ENCODE measurements at regions not wholly inside any gene's neighbourhood (a gene's known extent, or its start where the extent isn't known, plus 50 kb on each side); places are given as distances from the start of the nearest gene placed in this dataset.
A peak's percentile ranks its signal among the peaks of the same experiment; 100 is the strongest.

- no peak for DNase-seq
Observed at GRCh38 chr7:125547505-125547904, 617.9 kb upstream of the POT1 start.

- DNase-seq, result no peak
Observed at GRCh38 chr7:125530553-125530952, 600.9 kb upstream of the POT1 start.

DNA sequence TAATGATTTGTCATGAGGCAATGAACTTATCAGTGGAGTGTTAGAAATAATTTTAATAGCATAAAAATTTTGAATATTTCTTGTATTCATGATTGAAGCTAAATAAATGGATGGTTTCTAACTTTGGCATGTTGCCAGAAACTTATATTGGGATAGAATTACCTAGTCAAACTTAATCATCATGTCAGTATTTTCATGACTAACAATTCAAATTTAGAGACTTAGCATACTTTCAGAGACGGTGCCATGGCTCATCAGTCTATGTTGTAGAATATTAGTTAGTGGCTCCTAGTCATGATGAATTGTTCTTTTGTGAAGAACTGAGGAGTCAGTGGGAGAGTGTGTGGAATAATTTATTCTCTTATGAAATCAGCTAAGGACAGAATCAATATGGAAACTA lies 599.6 kb upstream of the POT1 start:
- DNase-seq, result no peak

DNA sequence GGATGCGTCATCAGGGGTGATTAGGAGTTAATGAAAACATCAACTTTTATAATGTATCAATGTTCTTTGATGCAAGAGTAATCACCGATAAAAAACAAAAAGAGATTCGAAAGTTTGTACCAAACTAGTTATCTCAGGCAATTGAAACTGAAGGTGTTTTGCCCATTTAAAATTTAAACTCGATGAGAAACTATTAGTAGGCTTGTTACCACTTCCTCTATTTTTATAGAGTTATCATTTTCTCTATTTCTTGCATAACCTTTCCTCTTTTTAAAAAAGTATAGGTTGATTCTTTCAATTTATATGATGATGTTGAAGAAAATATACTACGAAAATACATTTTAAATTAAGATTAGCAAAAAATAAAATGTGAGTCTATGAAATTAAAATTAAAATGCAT lies 597.3 kb upstream of the POT1 start:
- DNase-seq, result no peak

DNA sequence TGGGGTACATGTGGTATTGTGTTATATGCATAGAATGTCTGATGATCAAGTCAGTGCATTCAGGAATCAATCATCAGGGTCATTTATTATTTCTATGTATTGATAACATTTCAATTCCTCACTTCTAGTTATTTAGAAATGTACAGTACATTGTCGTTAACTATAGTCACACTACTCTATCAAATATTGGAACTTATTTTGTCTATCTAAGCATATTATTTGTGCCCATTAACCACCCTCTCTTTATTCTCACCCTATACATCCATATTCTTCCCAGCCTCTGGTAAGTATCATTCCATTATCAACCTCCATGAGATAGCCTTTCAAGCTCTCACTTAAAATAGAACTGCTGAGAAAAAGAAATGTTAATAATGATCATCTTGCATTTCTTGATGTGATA lies 596.5 kb upstream of the POT1 start:
- DNase-seq, result no peak

GRCh38 chr7:125516194-125516593 lies 586.6 kb upstream of the POT1 start:
- peak; percentile 59 for DNase-seq

DNA sequence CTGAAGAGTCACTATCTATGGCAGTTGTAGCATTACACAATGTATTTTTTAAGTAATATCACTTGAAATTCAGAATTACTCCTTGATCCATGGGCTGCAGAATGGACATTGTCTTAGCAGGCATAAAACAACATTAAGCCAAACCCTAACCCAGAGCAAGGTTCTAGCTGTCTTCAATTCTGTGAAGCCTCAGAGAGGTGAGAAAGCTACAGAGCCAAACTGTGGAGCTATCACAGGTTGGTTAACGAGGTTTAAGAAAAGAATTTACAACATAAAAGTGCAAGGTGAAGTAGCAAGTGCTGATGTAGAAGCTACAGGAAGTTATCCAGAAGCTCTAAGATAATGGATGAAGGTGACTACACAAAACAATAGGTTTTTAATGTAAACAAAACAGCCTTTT lies 582.7 kb upstream of the POT1 start:
- no peak for DNase-seq

- DNase-seq, result no peak
Observed at GRCh38 chr7:125511310-125511709, 581.7 kb upstream of the POT1 start.

DNA sequence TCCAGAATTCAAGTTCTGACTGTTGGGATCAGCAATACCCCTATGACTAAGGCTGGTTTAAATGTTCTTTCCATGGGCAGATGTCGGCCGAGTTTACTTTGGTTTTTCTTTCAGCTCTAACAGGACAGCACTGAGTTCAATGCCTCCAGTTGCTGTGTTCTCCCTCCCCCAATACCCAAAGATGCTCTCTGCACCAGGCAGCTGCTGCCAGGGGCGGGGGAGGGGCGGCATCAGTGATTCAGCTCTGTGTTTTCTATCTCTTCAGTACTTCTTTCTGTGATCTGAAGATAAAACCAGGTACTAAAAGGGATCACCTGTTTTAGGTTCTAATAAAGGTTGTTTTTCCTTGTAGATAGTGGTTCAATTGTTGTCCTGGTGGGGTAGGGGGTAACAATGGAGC lies 576.7 kb upstream of the POT1 start:
- no peak for DNase-seq

DNA sequence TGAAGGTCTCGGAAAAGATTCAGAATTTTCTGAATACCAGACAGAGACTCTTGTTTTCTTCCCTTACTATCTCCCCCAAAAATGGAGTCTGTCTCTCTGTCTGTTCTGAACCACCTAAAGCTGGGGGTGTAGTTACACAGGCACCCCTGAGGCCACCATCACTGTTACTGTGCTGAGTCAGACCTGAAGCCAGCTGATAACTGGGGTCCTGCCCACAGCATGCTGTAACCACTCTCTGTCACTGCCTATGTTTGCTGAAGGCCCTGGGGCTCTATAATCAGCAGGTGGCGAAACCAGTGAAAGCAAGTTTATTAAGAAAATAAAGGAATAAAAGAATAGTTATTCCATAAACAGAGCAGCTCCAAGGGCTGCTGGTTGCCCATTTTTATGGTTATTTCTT lies 575.2 kb upstream of the POT1 start:
- no peak for DNase-seq

- DNase-seq, result no peak
Observed at GRCh38 chr7:125495997-125496396, 566.4 kb upstream of the POT1 start.

DNA sequence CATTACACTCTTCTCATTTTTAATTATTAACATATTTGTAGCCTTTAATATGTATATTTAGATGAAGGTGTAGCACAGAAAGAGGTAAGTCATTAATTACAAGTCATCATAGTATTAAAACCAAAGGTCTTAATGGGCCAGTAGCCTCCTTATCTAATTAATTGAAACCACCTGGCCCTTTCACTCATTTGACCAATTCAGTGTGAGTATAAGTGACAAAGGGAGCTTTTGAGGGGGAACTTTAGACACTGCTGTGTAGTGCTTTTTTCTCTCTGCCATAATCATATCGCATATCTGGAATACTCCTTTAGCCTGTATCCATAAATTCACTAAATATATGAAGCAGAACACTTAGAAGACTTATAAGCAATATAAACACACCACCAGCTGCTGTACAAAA lies 562.9 kb upstream of the POT1 start:
- no peak for DNase-seq

- no peak for DNase-seq
Observed at GRCh38 chr7:125491137-125491536, 561.5 kb upstream of the POT1 start.

DNA sequence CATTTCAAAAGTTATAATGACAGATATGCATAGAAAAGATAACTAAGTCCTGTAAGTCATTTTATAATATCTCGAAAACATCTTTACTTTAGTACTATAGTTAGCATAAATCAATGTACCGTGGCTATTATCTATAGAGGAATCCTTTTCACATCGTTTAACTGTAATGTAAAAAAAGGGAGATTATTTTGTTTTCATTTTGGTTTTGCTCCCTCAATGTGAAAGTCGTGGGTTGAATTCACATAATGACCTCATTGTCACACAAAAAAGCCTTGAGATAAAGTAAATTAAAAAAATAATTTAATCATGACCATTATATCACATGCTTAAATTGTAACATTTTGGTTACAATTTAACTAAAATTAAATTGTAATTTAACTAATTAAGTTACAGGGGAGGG lies 560.5 kb upstream of the POT1 start:
- no peak for DNase-seq

- DNase-seq, result no peak
Observed at GRCh38 chr7:125485223-125485622, 555.6 kb upstream of the POT1 start.

DNA sequence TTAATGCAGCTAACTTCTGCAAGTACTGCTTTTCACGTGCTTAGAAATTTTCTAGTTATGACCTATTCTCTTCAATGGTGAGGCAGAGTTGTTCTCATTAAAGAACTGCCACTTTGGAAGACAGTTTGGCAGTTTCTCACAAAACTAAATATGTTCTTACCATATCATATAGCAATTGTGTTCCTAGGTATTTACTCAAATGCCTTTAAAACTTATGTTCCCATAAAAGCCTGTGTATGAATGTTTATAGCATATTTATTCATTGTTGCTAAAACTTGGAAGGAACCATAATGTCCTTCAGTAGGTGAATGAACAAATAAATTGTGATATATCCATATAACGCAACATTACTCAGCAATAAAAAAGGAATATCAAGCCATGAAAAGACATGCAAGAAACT lies 555.1 kb upstream of the POT1 start:
- no peak for DNase-seq

DNA sequence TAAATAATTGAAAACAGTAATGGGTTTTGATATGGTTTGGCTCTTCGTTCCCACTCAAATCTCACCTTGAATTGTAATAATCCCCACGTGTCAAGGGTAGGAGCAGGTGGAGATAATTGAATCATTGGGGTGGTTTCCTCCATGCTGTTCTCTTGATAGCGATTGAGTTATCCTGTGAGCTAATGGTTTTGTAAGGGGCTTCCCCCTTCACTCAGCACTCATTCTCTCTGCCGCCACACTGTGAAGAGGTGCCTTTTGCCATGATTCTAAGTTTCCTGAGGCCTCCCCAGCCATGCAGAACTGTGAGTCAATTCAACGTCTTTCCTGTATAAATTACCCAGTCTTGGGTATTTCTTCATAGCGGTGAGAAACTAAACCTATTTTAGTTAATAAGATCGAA lies 551.7 kb upstream of the POT1 start:
- DNase-seq, result no peak

GRCh38 chr7:125480762-125481161 lies 551.1 kb upstream of the POT1 start:
- DNase-seq, result no peak

- no peak for DNase-seq
Observed at GRCh38 chr7:125468855-125469174, 539.2 kb upstream of the POT1 start.

DNA sequence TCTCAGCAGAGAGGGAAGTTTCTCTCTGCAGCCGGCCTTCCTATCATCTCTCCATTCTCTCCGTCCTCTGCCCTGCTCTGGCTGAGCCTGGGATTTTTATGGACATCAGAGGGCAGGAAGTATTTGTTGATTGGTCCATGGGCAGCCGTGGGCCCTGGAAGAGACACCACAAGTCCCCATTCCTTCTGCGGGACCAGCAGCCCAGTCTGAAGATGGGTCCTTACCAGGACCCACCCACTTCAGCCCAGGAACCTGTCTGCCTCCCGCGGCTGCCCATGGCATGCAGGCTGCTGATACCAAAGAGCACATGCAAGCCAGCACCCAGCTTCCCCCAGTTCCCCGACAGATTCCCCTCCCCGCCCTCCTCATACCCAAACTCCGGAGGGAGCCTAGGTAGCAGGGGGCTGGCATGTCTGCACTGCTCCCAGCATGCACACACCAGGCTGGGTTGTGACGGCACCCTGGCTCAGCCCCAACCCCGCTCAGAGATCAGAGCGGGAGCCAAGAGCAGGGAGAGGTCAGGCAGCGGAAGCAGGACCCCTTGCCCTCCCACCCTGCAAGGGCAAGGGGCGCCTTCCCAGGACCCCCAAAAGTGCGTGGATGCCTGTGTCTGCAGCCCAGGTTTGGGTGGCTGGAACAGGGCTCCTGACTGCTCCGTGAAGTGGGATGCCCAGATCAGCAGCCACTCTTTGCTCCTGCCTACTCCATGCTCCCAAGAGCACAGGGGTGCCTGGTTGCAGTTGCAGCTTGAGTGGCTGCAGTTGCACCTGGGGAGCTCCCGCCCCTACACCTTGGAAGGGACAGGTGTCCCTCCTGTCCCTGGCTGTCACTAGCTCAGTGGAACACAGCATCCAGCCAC lies 538.6 kb upstream of the POT1 start:
- DNase-seq, result no peak

GRCh38 chr7:125465527-125465926 lies 535.9 kb upstream of the POT1 start:
- no peak for DNase-seq

- no peak for DNase-seq
Observed at GRCh38 chr7:125462615-125463014, 533.0 kb upstream of the POT1 start.

GRCh38 chr7:125459038-125459437 lies 529.4 kb upstream of the POT1 start:
- DNase-seq, result no peak

GRCh38 chr7:125450749-125451148 lies 521.1 kb upstream of the POT1 start:
- DNase-seq, result no peak

DNA sequence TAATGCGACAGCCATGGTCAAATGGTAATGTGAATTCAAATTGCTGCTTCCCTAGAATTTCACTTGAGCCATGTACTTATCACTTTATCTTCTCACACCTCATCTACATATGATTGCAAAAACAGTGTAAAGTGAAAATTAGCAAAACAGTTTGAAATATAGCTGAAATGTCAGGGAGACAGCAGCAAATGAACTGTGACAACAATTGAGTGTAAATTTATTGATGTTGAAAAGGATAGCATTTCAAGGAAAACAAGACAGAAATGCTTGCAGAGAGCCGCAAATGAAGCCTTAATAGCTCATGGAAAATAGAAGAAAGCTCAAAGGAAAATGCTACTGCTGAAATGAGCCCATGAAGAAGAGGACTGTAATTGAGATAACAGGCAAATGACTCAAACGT lies 516.2 kb upstream of the POT1 start:
- DNase-seq, result no peak

Data from right hindlimb (tissue), 1 donor.